SK-N-MC (cell line): ENCODE measurements at regions not wholly inside any gene's neighbourhood (a gene's known extent, or its start where the extent isn't known, plus 50 kb on each side); places are given as distances from the start of the nearest gene placed in this dataset.

Source experiments
- EZH2 ChIP-seq: fragments of 200-600 bp; sonication (generic); IDR thresholded peaks from one replicate; pipeline ENCODE4 v1.6.1; 2017; ENCODE audit warnings: antibody characterized with exemption
- FOXP2 ChIP-seq: optimal IDR thresholded peaks from 2 replicates; pipeline ENCODE3; 2011; ENCODE audit warnings: mild to moderate bottlenecking, moderate library complexity; ENCODE audit not compliant: insufficient read depth; ENCODE audit errors: extremely low read length, control extremely low read depth
- POLR2AphosphoS5 ChIP-seq: IDR thresholded peaks from 2 replicates; pipeline ENCODE4 v1.6.1; 2012; ENCODE audit warnings: mild to moderate bottlenecking, low read depth, low read length, borderline replicate concordance

- TF ChIP-seq POLR2AphosphoS5 (no peak), EZH2 (no peak), FOXP2 (no peak)
Measured at GRCh38 chr12:111190741-111191526, 178.0 kb downstream of the PHETA1 start.
